LNCAP (cell line): ENCODE measurements at regions not wholly inside any gene's neighbourhood (a gene's known extent, or its start where the extent isn't known, plus 50 kb on each side); places are given as distances from the start of the nearest gene placed in this dataset.

Experiments
- TF ChIP-seq, protein P1 (sequence below): fragments of 450-650 bp; IDR thresholded peaks from 2 replicates; pipeline ENCODE4 v1.5.1; 2017; ENCODE audit warnings: mild to moderate bottlenecking

DNA sequence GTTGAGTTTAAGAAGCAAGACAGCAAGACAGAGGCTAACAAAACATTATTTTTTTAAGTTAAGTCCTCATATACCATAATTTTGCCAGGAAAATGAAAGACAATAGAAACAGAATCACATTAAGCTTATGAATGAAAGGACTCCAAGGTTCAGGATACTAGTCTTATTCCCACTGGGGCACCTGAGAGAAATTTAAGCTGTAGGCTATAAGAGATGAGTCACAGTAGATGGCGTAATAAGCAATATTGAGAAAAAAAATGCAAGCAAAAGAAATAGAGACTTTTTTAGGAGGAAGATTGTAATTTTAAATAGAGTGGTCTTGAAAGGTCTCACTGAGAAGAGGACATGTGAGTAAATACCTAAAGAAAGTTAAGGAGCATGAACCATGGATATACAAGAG is 57.1 kb upstream of the KIF2B start:
- TF ChIP-seq, protein P1, sequence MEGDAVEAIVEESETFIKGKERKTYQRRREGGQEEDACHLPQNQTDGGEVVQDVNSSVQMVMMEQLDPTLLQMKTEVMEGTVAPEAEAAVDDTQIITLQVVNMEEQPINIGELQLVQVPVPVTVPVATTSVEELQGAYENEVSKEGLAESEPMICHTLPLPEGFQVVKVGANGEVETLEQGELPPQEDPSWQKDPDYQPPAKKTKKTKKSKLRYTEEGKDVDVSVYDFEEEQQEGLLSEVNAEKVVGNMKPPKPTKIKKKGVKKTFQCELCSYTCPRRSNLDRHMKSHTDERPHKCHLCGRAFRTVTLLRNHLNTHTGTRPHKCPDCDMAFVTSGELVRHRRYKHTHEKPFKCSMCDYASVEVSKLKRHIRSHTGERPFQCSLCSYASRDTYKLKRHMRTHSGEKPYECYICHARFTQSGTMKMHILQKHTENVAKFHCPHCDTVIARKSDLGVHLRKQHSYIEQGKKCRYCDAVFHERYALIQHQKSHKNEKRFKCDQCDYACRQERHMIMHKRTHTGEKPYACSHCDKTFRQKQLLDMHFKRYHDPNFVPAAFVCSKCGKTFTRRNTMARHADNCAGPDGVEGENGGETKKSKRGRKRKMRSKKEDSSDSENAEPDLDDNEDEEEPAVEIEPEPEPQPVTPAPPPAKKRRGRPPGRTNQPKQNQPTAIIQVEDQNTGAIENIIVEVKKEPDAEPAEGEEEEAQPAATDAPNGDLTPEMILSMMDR, result no peak

DNA sequence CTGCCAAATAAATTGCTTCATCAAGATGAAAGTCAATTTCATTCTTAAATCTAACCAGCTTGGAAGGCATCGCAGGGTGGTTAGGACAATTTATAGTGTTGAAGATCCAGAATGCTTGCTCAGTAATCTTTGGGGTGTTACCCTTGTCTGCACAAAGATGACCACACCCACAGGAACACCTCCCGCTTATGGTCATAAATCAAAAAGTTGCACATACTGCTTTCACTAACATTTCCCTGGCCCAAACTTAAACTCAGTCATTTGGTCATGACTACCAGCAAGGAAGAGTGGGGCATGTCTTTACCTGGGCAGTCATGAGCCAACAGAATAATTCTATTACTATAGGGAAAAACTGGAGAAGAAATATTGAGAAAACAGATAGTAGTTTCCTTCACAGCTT is 57.6 kb upstream of the KIF2B start:
- TF ChIP-seq, protein P1, result no peak

DNA sequence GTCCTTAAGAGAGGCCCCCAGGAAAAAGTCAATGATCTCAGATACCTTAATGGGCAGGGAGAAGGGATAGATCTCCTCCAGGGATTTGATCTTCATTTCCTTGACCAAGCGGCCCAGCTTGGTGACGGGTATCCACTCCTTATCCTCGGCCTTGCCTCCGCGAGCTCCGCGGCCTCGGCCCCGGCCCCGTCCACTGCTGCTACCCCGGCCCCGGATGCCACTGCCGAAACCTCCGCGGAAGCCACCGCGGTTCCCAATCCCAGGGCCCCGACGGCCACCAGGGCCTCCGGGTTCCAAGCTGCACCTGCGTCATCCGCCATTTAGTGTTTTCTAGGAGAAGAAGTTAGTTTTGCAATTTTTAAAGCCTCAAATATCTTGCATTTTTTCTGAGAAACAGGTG is 65.2 kb upstream of the KIF2B start:
- TF ChIP-seq, protein P1, result no peak

DNA sequence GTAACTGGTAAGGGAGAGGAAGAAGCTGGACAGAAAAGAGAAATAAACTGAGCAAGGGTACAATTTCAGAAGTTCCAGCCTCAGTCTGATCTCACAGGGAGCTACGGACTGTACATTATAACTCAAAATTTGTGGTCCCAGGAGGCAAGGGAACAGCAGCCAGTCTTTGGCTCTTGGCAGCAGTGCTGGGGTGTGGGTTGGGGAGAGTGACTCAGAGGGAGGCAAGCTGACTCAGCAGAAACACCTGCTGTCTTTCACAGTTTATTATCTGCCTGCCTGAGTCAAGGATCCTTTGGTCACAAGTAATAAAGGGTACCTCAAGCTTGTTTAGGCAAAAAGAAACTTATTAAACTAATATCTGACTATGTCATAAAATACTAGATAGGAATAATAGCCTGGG is 73.5 kb upstream of the KIF2B start:
- TF ChIP-seq, protein P1, result no peak

DNA sequence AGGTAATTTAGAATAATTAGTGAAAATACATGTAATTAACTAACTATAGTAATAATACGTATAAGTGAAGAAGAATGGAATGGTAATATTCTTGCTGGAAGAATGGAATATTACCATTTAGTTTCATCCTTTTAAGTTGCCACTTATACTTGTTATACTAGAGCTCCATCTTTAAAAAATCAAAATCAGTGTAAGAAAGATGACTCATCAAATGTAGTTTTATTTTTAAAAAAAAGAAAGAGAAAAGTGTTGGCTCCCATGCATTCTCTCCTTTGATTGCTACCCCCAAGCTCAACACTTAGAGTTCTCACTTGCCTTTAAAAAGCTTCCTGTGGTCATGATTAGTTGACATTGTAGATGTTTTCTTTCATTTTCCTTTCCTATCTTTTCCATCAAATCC is 82.4 kb upstream of the KIF2B start:
- TF ChIP-seq, protein P1, result no peak

DNA sequence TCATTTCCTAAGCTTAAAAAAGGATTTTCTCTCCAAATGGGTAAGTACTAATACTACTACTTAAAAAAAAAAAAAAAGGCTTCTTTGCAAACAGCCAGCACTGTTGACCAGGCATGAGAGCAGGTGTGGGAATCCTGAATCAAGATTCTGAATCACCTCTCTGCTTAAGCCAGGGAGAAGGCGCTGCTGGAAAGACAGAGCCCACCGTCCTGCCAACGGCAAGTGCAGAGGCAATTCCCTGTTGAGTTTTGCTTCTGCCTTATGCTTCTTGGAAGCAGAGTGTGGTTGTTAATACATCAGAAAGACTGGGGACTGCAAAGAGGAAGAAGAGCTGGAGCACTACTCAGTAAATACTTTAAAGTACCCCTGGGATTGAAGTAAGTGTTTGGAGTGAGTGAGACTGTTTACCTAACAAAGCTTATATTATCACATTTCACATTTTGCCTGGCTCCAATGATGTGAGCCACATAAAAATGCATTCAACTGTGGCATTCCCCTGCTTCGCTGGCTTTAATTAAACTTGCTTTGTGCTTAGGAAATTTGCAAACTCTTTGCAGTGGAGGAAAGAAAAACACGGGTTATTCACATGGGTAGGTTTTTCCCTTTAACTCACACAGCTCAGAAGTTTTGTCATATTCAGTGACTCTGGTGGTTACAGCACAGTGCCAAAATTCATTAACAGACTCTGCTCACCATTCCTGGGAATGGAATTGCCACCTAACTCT is 86.0 kb upstream of the KIF2B start:
- TF ChIP-seq, protein P1, result no peak

DNA sequence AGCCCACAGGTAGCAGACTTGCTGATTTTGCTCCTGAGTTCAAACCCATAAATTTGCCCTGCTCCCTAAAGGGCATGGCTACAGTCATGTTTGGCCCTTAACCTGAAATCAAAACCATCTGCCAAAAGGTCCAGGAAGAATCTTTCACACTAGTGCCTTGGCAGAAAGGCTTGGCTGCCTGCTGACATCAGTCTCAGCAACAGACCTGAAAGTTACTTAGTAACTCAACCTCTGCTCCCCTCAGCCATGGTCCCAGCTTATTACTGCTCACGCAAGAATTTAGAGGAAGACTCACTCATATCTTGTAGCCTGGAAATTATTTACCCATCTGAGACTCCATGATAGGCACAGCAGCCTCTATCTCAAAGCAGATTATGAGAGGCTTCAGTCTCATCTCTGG is 98.0 kb upstream of the KIF2B start:
- TF ChIP-seq, protein P1, result no peak

DNA sequence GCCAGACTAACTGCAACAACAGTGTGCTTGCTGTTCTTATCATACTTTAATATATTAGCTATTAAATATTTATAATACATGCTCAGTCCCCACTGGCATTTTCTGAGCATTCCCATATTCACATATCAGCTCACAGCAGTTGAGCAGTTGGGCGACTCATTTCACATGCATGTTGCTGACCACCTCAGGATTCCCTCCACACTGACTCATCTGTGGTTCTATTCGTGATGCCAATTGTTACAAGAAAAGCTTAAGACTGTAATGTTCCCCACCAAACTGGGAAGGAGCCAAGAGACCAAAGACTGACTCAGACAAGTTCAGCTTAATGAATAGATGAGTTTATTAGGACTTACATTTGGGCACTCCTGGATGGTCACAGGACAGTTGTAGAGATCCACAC is 100.3 kb upstream of the KIF2B start:
- TF ChIP-seq, protein P1, result no peak
